ENCODE measurements at regions not wholly inside any gene's neighbourhood (a gene's known extent, or its start where the extent isn't known, plus 50 kb on each side); places are given as distances from the start of the nearest gene placed in this dataset.

DNA sequence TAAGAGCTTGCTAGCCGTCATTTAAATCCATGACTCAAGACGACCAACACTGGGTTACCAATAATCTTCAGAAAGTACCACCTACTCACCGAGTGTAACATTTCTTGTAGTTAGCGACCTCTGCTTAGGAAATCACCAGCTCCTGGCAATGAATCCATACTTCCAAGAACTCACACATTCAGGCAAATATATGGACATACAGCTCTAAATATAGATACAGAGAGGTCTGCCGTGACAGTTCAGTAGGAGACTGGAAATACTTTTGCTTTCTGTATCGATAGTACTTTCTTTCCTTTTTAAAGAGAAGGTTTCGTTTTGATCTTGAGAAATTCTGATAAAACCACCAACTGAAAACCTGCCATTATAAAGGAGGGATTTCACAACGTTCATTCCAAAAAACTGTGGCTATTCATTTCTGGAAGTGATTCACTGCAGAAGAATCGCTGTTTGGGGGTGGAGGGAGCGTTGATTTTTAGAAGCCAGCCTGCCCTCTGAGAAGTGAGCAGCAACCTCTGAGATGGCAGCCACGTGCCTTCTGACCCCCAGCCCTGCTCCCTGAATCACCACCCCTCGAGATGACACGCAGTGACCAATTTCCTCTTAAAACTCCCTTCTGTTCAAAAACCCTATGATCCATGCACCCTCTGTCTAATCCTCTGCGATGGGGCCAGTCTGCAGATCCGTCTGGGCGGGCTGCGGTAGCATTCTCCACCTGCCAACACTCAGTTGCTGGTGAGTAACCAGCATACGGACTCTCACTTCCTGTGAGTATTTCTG lies 179.0 kb upstream of the KLF14 start:
- peak; percentile 80 to 81 for DNase-seq

DNA sequence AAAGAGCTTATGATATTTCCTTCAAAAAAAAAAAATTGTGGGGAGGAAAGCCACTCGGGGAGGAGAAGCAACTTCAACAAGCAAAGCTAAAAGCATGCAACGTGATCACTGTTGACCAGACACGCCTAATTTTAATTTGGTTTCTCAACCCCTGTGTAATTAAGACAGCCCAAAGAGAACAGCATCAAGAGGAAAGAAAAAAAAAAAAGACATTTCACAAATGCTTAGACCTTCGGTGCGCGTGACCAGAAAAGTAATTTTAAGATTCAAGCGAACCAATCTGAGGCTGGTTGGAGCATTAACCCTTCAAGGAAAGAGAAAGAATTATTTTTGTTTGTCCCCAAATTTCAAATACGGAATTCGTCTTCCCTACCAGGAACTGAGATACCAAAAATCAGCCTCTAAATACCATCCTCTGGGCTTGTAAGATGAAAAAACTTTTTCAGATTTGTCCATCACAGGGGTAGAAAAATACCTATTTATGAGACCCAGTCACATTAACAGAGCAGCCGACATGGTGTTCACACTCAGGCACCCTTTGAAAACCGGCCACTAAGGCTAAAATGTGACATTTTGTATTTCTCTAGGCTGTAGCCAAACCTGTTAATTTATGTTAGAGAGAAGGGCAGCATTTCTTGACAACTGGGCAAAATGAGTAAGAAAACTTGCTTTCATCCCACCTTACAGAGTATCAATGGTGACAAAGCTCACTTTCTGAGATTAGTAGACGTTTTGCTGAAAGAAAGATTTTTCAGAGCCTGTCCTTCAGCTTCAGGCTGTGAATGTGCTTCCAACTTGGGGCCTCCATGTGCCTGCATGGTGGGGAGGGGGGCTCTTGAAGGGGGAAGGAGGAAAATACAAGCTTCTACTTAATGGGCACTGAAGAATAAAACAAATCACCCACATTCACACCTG lies 179.9 kb upstream of the KLF14 start:
- DNase-seq = no peak

DNA sequence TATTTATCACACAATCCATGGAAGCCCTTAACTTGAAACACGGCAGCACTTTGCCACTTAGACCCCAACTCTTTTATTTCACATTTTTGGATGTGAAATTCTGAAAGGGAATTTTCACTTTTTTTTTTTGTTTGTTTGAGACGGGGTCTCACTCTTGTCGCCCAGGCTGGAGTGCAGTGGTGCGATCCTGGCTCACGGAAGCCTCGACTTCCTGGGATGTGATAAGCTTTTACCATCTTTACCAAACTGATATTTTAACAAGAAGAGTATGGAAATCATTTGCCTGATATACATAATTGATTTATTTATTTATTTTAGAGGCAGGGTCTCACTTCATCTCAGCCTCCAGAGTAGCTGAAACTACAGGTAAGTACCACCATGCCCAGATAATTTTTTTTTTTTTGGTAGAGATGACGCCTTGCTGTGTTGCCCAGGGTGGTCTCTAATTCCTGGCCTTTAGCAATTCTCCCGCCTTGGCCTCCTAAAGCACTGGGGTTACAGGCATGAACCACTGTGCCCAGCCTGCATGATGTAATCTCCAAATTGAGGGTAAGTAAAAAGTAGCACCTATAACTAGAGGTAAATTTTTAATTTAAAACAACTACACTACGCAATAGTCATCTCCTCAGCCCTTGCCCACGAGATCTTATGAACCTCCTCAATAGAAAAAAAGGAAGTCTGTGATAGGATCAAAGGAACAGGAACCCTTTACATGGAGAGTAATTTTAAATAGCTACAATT lies 180.7 kb upstream of the KLF14 start:
- DNase-seq = no peak

DNA sequence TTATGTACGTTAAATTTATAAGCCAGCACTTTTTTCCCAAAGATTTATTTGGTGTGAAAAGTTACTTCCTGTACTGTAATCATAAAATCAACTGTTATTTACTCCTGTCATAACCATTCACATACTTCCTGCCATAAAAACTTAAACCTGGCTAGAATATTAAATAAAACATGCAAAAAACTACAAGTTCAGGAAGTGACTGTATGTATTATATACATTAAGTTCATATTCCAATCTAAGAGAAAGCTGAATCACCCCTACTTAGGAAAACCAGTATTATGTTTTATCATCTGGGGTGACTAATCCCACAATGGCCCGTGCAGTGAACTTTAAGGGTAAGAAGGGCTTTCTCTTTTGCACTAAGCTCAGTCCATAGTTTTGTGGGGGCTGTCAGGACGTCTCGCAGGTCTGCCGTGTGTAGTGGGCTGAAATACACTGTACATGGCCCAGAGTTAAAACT lies 183.7 kb upstream of the KLF14 start:
- no peak for DNase-seq

DNA sequence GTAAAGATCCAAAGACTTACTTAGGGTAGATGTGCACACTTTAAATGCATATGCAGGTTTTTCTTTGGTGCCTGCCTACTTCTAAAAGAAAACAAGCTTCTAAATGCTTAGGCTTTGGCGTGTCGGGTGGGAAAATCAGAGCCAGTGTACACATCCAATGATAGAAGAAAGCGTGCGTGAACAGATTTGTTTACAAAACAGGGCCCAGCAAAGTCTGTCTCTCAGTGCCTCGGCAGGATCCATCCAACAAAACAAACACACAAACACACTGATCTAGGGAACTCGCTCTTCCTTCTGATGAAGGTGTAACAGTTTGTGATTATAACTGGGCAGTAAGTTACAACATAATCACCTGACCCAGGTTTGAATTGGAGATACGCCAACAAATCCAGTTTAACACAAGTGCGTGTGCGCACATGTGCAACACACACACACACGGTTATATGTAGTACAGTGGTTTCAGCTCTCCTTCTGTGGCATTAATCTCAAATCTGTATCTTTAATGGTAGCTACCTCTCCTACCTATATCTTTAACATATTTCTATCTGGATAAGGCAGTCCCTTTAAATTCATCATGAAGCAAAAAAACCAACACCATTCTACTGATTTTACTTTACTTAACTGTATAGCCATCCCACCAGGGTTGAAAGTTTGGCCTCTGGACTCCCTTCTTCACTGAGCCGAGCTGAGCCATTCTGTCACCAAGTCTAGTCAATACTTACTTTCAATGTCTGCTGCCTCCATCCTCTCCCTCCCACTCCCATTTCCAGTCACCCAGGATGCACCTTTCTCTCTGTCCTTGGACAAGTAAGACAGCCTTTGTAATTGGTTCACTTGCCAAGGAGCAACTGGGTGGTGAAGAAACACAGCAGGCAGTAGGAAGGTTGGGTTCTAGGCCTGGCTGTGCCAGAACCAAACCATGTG lies 184.4 kb upstream of the KLF14 start:
- DNase-seq = no peak

DNA sequence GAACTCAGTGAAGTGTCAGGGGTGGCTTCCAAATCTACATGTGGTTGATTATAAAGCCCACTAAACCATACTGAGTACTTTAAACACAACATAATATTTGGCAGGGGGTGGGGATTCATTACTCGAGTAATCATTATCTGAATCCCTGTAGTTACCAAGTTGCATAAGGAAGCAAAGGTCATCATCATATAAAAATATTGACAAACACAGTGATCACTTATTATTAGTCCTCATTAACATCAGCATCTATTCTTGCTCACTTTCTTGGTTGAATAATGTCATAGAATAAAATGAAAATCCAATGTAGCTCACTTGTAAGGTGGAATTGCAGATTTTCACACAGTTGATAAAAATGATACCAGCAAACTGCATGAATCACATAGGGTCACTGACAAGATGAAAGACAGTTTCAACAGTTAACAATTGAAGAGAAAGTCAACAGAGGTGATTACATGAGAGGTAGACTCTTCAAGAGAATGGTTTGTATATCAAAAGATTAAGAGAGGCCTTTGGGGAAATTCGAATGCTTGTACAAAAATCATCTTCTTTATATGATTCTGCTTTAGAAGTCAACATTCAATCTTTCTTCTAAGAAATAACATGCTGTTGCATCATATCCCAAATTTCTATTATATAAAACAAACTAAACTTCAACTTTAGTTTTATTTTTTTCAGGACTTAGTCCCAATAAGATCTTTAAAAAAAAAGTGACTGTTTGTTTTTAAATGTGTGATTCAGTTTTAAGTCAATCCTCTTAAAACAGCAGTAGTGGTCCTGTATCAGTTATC lies 185.5 kb upstream of the KLF14 start:
- no peak for DNase-seq

DNA sequence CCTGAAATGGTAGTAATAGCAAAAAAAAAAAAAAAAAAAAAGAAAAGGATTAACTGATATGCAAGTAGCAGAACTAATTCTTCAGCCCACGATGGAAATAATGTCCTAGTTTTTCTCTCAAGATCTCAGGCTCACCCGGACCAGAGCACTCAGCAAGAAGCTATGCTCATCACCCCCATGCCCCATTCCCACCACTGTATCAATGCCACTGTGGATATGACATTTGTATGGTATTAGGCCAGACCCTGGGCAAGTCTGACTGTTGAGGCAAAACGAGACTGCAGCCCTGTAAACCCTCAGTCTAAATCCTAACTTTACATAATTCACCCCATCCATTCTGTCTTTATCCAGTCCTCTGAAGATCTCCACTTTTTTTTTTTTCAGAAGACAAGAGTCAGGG lies 186.1 kb upstream of the KLF14 start:
- DNase-seq = no peak

DNA sequence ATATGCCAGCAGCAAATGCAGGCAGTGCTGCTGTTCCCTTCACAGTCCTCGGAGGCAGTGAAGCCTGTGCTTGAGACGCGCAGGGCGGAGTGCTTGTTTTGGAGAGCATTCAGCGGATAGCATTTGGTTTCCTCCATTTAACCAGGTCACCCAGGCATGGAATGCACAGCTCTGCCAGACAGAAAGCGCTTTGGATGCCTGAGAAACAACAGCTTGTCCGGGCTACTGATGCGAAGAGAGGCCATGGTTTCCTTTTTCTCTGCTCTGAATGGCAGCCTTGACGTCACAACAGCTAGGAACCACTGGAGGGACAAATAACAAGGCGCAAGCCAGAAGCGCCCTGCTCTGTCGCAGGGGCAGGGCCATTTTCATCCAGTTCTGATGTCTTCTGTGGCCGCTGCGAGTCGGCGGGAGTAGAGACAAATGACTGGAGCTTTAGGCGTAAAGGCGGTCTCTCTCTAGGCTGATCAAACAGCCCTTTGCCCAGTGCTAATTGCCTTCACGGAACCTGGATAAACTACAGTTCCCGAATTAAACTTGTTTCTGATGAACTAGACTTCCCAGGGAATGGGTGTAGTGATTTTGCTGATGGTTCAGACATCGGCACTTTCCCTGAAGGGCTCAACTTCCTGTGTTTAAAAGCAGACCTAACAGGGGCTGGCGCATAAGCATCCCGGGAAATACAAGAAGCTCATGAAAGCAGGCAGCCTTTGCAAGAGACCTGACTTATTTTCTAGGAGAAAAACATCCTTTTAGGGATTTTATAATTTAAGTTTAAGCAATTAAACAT lies 187.6 kb upstream of the KLF14 start:
- no peak for DNase-seq

DNA sequence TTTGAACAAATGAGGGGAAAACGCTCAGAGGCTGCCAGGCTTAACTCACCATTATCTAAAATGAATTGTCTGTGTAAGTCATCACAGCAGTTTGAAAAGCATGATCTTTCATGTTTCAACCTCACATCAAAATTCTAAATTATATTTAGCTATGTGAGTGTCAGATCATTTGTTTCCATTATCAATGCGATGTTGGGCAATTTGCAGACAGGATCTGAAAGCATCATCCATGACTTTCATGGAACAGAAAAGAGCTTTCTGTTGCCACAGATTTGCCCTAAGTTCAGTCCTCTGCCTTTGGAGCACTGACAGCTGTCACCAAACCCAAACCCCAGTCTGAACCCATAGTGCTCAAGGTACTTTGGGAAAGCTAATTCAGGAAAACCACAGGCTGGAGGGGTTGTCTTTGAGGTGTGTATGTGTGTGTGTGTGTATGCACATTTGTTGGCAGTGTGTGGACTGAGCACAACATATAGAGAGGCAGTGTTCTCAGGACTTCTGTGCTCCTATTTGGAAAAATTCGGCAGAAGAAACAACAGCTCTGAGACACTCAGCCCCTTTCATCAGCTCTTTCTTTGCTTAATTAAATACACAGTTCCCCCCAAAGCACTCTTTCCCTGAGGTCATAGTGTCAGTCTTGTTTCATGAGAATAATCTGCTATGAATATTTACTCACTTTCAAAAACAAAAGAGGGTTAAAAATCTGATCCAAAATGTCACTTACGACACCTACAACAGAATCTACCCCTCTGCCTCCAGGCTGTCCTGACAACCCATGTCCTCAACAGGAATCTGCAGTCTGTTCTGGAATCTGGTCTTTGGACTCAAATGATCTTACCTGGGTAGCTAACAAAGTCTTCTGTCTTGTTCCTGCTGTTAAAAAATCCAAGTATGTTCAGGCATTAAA lies 188.5 kb upstream of the KLF14 start:
- no peak for DNase-seq

DNA sequence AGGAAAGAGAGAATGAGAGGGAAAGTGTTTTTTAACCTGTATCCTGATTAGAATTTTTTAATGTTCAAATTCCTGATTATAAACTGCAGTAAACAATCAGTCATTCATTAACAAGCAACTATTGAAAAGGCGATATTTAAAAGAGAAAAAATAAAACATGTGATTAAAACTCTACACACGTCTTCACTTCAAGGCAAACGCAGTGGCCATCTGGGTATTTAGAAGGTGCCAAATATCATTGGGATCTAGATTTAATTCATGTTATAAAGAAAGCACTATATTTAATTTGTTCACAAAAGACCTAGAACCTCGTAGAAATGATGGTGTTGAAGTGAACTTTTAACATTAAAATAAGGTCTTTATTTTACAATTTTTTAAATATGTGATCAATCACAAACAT lies 189.4 kb upstream of the KLF14 start:
- DNase-seq = no peak

DNA sequence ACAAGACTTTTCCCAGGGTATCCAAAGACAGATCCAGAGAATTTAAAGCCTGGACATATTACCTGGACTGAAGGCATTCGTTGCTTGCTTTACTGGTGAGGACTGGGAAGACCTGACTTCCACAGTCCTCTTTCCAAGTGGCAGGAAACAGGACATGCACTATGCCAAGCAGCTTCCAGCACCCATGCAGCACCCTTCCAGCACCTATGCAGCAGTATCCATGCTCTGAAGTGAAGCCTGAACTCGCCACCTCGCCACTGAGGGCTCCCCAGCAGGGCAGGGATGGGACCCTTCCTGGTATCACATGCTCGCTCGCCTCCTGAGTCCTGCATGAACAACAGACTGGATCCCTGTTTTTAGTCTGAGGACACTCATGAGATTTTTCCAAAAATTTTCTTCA lies 189.9 kb upstream of the KLF14 start:
- no peak for DNase-seq

DNA sequence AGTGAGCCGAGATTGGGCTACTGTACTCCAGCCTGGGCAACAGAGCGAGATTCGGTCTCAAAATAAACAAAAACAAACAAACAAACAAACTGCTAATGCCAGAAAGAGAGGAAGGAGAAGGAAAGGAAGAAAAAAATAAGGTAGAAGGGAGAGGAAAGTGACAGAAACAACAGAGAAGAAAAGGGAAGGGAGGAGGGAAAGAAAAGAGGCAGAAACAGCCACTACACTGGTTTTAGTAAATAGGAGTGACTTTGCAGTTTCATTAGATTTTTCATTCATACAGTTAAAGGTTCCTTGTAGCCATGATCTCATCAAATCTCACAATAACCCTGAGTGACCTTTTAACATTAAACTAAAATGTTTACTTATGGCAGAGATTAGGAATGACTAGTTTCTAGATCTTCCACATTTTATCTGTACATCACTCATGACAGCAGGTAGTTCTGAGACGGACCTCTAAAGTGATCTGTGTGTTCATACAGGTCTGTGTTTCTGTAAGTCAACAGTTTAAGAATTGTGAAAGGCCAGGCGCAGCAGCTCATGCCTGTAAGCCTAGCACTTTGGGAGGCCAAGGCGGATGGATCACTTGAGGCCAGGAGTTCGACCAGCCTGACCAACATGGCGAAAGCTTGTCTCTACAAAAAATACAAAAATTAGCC lies 191.3 kb upstream of the KLF14 start:
- DNase-seq = no peak

DNA sequence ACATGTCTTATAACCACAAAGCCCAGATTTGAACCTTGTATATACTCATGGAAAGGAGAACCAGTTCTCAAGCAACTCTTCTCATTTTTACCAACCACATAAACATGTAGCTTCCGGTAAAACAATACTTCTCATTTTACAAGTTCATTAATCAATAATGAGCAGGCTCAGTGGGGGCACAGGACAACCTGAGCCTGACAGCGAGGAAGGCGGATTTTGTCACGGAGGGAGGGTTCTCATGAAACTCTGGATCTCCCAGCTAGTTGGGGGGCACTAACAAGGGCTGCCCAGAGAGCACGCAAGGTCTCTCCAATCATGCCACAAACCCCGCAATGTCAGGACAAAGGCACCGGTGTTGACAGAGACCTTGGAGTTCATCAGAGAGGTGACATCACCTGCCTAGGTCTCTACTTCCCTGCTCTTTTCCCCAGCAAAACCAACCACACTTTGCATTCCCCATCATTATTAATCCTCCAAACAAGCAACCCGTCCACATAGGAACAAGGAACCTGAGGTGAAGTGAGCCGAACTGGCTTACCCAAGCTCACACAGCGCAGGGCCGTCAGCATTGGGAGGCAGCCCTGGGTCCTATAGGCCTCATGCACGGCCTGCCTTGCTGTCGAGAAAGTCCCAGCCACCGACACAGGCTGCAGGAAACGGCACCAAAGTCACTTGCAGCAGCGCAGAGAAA lies 192.1 kb upstream of the KLF14 start:
- DNase-seq = no peak

DNA sequence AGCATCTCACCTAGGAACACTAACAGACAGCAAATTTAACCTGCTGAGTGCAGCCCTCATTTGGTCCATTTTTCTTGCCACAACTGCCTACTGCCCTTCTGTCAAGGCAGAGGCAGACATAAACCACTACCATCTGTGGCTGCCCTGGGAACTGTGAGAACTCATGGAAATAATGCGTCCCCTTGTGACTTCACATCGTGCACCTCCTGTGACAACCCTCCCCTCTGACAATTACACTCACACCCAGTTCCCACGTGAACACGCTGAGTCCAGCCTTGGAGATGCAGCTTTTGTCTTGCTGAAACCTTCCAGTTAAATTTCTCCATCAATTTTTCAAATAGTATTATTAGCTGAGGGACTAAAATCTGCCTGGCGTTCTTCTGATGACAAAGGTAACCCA lies 193.1 kb upstream of the KLF14 start:
- no peak for DNase-seq

DNA sequence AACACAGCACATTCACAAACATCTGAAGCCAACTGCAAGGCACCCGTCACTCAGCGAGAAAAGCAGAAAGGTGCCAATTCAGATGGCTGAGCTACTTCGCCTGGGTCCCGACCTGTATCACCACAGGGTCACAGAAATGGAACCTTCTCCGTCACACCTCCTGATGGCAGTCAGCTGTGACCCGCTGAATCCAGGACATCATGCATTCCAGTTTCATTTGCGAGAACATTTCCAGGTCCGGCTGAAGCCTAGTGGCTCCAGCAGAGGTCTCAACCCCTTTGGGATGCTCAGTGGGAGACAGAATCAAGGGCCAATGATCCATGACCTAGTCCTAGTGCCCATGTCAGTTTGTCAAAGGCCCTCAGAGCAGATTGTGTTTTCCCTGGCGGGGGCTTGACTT lies 193.6 kb upstream of the KLF14 start:
- DNase-seq = no peak

DNA sequence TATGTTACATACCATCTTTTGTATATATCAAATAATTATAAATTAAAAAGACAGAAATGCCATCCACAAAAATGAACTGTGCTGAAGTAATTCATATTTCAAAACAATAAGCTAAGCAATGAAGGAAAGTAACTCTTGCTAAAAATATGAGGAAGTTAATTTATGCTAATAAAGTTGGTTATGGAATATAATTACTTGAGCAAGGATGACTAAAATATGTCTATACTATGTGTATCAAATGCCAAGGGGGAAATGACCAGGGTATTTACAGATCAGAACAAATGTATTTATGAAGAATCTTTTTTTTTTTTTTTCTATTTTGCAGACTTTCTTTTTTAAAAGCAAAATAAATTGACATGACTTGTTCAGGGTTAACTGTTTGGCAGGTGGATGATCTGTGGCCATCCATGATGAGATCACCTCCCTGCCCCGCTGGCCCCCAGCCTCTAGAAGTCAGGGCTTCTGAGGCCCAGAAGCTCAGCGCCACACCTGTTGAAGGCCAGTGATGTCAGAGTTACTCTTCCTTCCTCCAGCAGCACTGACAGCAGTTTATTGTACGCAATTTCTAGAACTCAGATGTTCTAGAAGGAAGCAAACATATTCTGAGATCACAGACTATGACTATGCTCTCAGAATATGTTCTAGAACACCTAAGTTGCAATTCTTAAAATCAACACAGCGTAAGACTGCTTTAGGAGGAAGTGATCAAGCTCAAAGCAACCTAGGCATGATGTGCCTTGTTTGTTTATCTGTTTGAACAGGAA lies 196.1 kb upstream of the KLF14 start:
- DNase-seq = peak in 1 of 2 donors; percentile 31

DNA sequence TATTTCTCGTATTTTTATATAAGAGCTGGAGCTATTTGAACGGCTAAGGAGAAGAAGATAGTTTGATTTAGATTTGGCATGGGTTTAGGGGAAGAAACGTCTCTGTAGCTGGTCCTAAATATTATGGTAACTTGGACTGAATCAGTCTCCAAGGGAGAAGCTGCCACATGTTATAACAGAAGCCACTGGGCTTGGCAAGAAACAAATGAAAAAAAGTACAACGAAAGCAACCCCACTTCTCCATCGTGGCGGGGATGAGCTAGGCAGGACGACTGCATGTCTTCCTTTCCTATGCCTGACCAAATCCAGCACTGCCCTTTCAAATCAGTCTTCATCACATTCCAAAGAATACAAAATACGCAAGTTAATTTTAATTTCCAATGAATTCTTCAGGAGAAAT lies 196.7 kb upstream of the KLF14 start:
- DNase-seq = no peak
